Neural progenitor cell (in vitro differentiated cells): ENCODE measurements at regions not wholly inside any gene's neighbourhood (a gene's known extent, or its start where the extent isn't known, plus 50 kb on each side); places are given as distances from the start of the nearest gene placed in this dataset.

ENCODE experiments used
- DNase-seq: peaks from one replicate; pipeline ENCODE4 v3.0.0-alpha.2; 2016; ENCODE audit warnings: low spot score
- H2AFZ ChIP-seq: fragments of 200-600 bp; sonication (generic); replicated peaks from 2 replicates; pipeline ENCODE4 v1.6.1; 2016; ENCODE audit warnings: antibody characterized with exemption
- H3F3A ChIP-seq: fragments of 200-600 bp; sonication (generic); 2 replicates; pipeline ENCODE4 v1.6.1; 2016; ENCODE audit warnings: antibody characterized with exemption, low read depth
- H3K27ac ChIP-seq: fragments of 200-600 bp; sonication (generic); 2 replicates; pipeline ENCODE4 v1.5.1; 2016; ENCODE audit warnings: mild to moderate bottlenecking
- H3K27me3 ChIP-seq: fragments of 200-600 bp; sonication (generic); 2 replicates; pipeline ENCODE4 v1.6.1; 2016; ENCODE audit warnings: mild to moderate bottlenecking, moderate library complexity
- H3K36me3 ChIP-seq: fragments of 200-600 bp; sonication (generic); 2 replicates; pipeline ENCODE4 v1.5.1; 2016
- H3K4me1 ChIP-seq: fragments of 200-600 bp; sonication (generic); 2 replicates; pipeline ENCODE4 v1.6.1; 2016; ENCODE audit warnings: mixed run types
- H3K4me2 ChIP-seq: fragments of 200-600 bp; sonication (generic); 2 replicates; pipeline ENCODE4 v1.6.1; 2016
- H3K4me3 ChIP-seq: fragments of 200-600 bp; sonication (generic); 2 replicates; pipeline ENCODE4 v1.5.1; 2016
- H3K79me2 ChIP-seq: fragments of 200-600 bp; sonication (generic); 2 replicates; pipeline ENCODE4 v1.6.1; 2016; ENCODE audit warnings: low read depth
- H3K9ac ChIP-seq: fragments of 200-600 bp; sonication (generic); 2 replicates; pipeline ENCODE4 v1.6.1; 2016
- H3K9me3 ChIP-seq: fragments of 200-600 bp; sonication (generic); 2 replicates; pipeline ENCODE4 v1.5.1; 2016; ENCODE audit warnings: low read depth
- H4K20me1 ChIP-seq: fragments of 200-600 bp; sonication (generic); 2 replicates; pipeline ENCODE4 v1.6.1; 2016; ENCODE audit warnings: low read depth
- H3K27ac Mint-ChIP-seq: 3 replicates; pipeline ENCODE4 v1.8.0; 2021; ENCODE audit warnings: mixed read lengths
- H3K27me3 Mint-ChIP-seq: 2 replicates; pipeline ENCODE4 v1.8.0; 2022; ENCODE audit warnings: low read depth, mild to moderate bottlenecking, inconsistent platforms, moderate library complexity, mixed read lengths; ENCODE audit not compliant: insufficient read depth
- H3K36me3 Mint-ChIP-seq: 3 replicates; pipeline ENCODE4 v1.8.0; 2021; ENCODE audit warnings: mixed read lengths
- H3K4me1 Mint-ChIP-seq: 3 replicates; pipeline ENCODE4 v1.8.0; 2021; ENCODE audit warnings: mixed read lengths
- H3K4me3 Mint-ChIP-seq: 3 replicates; pipeline ENCODE4 v1.8.0; 2021; ENCODE audit warnings: mild to moderate bottlenecking, moderate library complexity, mixed read lengths
- H3K9me3 Mint-ChIP-seq: 3 replicates; pipeline ENCODE4 v1.8.0; 2020; ENCODE audit warnings: mixed read lengths
- EZH2 ChIP-seq: fragments of 200-600 bp; sonication (generic); IDR thresholded peaks from 2 replicates; pipeline ENCODE4 v1.6.1; 2017; ENCODE audit warnings: antibody characterized with exemption, mild to moderate bottlenecking, moderate library complexity
- EZH2phosphoT487 ChIP-seq: fragments of 200-600 bp; sonication (generic); IDR thresholded peaks from 2 replicates; pipeline ENCODE4 v1.6.1; 2017; ENCODE audit warnings: antibody characterized with exemption
- TF ChIP-seq, protein P1 (sequence below): fragments of 200-600 bp; sonication (generic); IDR thresholded peaks from 2 replicates; pipeline ENCODE4 v1.5.1; 2017; ENCODE audit warnings: antibody characterized with exemption, mild to moderate bottlenecking

DNA sequence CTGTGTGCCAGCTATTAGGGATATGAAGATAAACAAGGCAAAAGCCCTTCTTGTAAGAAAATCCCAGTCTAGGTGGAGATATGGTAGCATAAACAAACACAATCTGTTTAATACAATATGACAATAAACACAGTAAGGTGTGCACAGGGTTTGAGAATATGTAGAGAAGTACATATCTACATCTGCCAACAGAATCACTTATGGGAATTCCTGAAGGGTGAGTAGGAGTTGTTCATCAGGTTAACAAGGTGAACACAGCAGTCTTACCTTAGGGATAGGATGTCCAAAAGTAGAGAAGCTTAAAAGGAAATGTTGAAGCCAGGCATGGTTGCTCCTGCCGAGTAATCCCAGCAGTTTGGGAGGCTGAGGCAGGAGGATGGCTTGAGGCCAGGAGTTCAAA lies 57.7 kb upstream of the LRRC7 start:
- Mint-ChIP-seq H3K27me3 (peaks cover 6% of the 10 kb centered on the region), H3K4me3 (no peak overlapping the region)
- no peak for TF ChIP-seq EZH2phosphoT487
- TF ChIP-seq EZH2 = no peak
- TF ChIP-seq, protein P1, sequence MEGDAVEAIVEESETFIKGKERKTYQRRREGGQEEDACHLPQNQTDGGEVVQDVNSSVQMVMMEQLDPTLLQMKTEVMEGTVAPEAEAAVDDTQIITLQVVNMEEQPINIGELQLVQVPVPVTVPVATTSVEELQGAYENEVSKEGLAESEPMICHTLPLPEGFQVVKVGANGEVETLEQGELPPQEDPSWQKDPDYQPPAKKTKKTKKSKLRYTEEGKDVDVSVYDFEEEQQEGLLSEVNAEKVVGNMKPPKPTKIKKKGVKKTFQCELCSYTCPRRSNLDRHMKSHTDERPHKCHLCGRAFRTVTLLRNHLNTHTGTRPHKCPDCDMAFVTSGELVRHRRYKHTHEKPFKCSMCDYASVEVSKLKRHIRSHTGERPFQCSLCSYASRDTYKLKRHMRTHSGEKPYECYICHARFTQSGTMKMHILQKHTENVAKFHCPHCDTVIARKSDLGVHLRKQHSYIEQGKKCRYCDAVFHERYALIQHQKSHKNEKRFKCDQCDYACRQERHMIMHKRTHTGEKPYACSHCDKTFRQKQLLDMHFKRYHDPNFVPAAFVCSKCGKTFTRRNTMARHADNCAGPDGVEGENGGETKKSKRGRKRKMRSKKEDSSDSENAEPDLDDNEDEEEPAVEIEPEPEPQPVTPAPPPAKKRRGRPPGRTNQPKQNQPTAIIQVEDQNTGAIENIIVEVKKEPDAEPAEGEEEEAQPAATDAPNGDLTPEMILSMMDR = no peak

DNA sequence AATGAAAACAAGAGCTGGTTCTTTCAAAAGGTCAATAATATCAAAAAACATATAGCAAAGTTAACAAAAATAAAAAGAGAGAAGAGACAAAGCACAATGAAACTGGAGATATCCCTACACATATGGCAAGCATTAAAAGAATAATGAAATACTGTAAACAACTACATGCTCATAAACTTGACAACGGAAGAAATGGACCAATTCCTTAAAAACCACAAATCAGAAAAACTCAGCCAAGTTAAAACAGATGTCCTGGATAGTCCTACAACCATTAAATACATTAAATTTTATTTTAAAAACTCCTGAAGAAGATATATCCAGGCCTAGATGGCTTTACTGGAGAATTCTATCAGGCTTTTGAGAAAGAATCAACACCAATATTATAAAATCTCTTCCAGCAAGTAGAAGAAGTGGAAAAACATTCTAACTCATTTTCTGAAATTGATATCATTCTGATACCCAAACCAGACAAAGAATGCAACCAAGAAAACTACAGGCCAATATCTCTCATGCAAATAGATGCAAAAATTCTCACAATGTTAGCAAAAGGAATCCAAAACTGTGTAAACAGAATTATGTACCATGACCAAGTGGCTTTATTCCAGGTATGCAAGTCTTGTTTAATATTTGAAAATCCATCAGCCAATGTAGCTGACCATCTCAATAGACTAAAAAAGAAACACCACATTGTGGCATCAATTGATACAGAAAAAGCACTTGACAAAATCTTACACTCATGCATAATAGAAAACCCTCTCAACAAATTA lies 56.1 kb upstream of the LRRC7 start:
- Mint-ChIP-seq H3K4me3 (no peak overlapping the region), H3K4me1 (no peaks in the 10 kb centered on the region), H3K9me3 (no peaks in the 10 kb centered on the region), H3K27me3 (peaks cover 6% of the 10 kb centered on the region), H3K36me3 (no peaks in the 10 kb centered on the region), H3K27ac (no peak overlapping the region)
- no peak overlapping the region for H2AFZ ChIP-seq
- no peaks in the 10 kb centered on the region for H3F3A ChIP-seq
- no peaks in the 10 kb centered on the region for H3K9me3 ChIP-seq
- H3K27ac ChIP-seq = no peak overlapping the region
- H3K27me3 ChIP-seq = no peaks in the 10 kb centered on the region
- H3K79me2 ChIP-seq = no peaks in the 10 kb centered on the region
- H3K36me3 ChIP-seq = no peaks in the 10 kb centered on the region
- no peak overlapping the region for H3K4me3 ChIP-seq
- no peaks in the 10 kb centered on the region for H4K20me1 ChIP-seq
- H3K9ac ChIP-seq = no peak overlapping the region
- no peaks in the 10 kb centered on the region for H3K4me1 ChIP-seq
- no peak for DNase-seq
- no peak overlapping the region for H3K4me2 ChIP-seq
- TF ChIP-seq EZH2phosphoT487 (no peak), EZH2 (no peak)
- TF ChIP-seq, protein P1 = no peak

More for the DNA sequence above, 57.7 kb upstream of the LRRC7 start:
- no peaks in the 10 kb centered on the region for H4K20me1 ChIP-seq
- no peak overlapping the region for H2AFZ ChIP-seq
- no peaks in the 10 kb centered on the region for H3F3A ChIP-seq
- no peaks in the 10 kb centered on the region for H3K36me3 ChIP-seq
- H3K4me1 ChIP-seq = no peaks in the 10 kb centered on the region
- no peak overlapping the region for H3K4me2 ChIP-seq
- no peaks in the 10 kb centered on the region for H3K27me3 ChIP-seq
- no peak overlapping the region for H3K4me3 ChIP-seq
- no peaks in the 10 kb centered on the region for H3K9me3 Mint-ChIP-seq
- H3K9ac ChIP-seq = no peak overlapping the region
- no peak overlapping the region for H3K27ac ChIP-seq
- DNase-seq = no peak
- no peaks in the 10 kb centered on the region for H3K36me3 Mint-ChIP-seq
- no peaks in the 10 kb centered on the region for H3K9me3 ChIP-seq
- H3K79me2 ChIP-seq = no peaks in the 10 kb centered on the region
- H3K27ac Mint-ChIP-seq = no peak overlapping the region
- H3K4me1 Mint-ChIP-seq = no peaks in the 10 kb centered on the region

DNA sequence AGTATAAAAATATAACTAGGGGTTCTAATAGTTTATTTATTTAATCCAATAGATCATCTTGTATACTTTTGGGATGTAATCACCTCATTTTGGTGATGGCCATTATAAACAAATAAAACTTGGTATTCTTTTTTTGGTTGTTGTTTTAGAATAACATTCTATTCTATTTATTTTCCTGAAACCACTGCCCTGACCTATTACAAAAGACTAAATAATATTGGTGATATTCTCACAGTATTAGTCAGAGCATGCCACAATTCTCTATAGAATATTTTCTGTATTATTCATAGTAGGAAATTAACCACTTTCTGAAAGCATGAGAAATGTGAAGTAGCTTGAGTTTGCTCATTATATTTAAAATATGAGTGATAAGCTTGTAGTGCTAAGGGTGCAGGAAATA lies 54.1 kb upstream of the LRRC7 start:
- DNase-seq = no peak
- H3K9ac ChIP-seq = no peak overlapping the region
- no peak overlapping the region for H2AFZ ChIP-seq
- no peaks in the 10 kb centered on the region for H3K36me3 ChIP-seq
- no peak overlapping the region for H3K27ac ChIP-seq
- Mint-ChIP-seq H3K27ac (no peak overlapping the region), H3K4me1 (no peaks in the 10 kb centered on the region), H3K9me3 (no peaks in the 10 kb centered on the region), H3K4me3 (no peak overlapping the region), H3K27me3 (peaks cover 8% of the 10 kb centered on the region), H3K36me3 (no peaks in the 10 kb centered on the region)
- no peak overlapping the region for H3K4me3 ChIP-seq
- H3K9me3 ChIP-seq = no peaks in the 10 kb centered on the region
- no peaks in the 10 kb centered on the region for H3K4me1 ChIP-seq
- no peaks in the 10 kb centered on the region for H3F3A ChIP-seq
- H4K20me1 ChIP-seq = no peaks in the 10 kb centered on the region
- H3K79me2 ChIP-seq = no peaks in the 10 kb centered on the region
- H3K27me3 ChIP-seq = no peaks in the 10 kb centered on the region
- TF ChIP-seq EZH2 (no peak), EZH2phosphoT487 (no peak)
- TF ChIP-seq, protein P1 = no peak
- H3K4me2 ChIP-seq = no peak overlapping the region
